WTC11 (cell line): ENCODE measurements at regions not wholly inside any gene's neighbourhood (a gene's known extent, or its start where the extent isn't known, plus 50 kb on each side); places are given as distances from the start of the nearest gene placed in this dataset.

Source experiments
- ATAC-seq: fragments of 200-7000 bp; cut with Tn5 transposase; 2 replicates; pipeline ENCODE4 v1.10.0; 2021; ENCODE audit warnings: mild to moderate bottlenecking, moderate library complexity
- CTCF ChIA-PET: fragments of 300-600 bp; sonication (Branson Sonifier 250); formaldehyde crosslinking; loops from one replicate; lab custom pipeline; 2021; ENCODE audit warnings: antibody characterized with exemption; lab: Charles Lee
- POLR2A ChIA-PET: fragments of 350-600 bp; sonication (Branson Sonifier 250); formaldehyde crosslinking; loops from one replicate; lab custom pipeline; 2021; ENCODE audit warnings: antibody characterized with exemption; lab: Charles Lee
- DNase-seq: peaks from one replicate; pipeline ENCODE4 v3.0.0; 2021; ENCODE audit warnings: low spot score
- H3K27ac Mint-ChIP-seq: 2 replicates; pipeline ENCODE4 v1.8.0; 2021; ENCODE audit warnings: mixed read lengths
- H3K27me3 Mint-ChIP-seq: 2 replicates; pipeline ENCODE4 v1.8.0; 2021; ENCODE audit warnings: low read depth, mild to moderate bottlenecking, moderate library complexity, mixed read lengths
- H3K36me3 Mint-ChIP-seq: 2 replicates; pipeline ENCODE4 v1.8.0; 2021; ENCODE audit warnings: mixed read lengths
- H3K4me1 Mint-ChIP-seq: 2 replicates; pipeline ENCODE4 v1.8.0; 2022; ENCODE audit warnings: mixed read lengths
- H3K4me3 Mint-ChIP-seq: 2 replicates; pipeline ENCODE4 v1.8.0; 2021; ENCODE audit warnings: mild to moderate bottlenecking, moderate library complexity, mixed read lengths
- H3K9me3 Mint-ChIP-seq: 2 replicates; pipeline ENCODE4 v1.8.0; 2021; ENCODE audit warnings: mixed read lengths
- FOXJ3 ChIP-seq: sonication (generic); formaldehyde crosslinking; IDR thresholded peaks from 2 replicates; pipeline ENCODE4 v1.9.0; 2021; ENCODE audit warnings: missing genetic modification reagents, mild to moderate bottlenecking, borderline replicate concordance
- NR1H2 ChIP-seq: sonication (generic); formaldehyde crosslinking; IDR thresholded peaks from 2 replicates; pipeline ENCODE4 v1.9.0; 2021; ENCODE audit warnings: mild to moderate bottlenecking, moderate library complexity, missing genetic modification reagents
- RELA ChIP-seq: sonication (generic); formaldehyde crosslinking; IDR thresholded peaks from 2 replicates; pipeline ENCODE4 v1.8.1; 2022; ENCODE audit warnings: missing genetic modification reagents, mild to moderate bottlenecking, borderline replicate concordance
- RORB ChIP-seq: fragments of 250-450 bp; sonication (Bioruptor Pico); IDR thresholded peaks from 2 replicates; pipeline ENCODE4 v1.9.0; 2021; ENCODE audit warnings: mild to moderate bottlenecking
- TP53 ChIP-seq: sonication (generic); formaldehyde crosslinking; IDR thresholded peaks from 2 replicates; pipeline ENCODE4 v1.8.1; 2023; ENCODE audit warnings: mild to moderate bottlenecking, missing genetic modification reagents
- ZNF263 ChIP-seq: sonication (generic); formaldehyde crosslinking; IDR thresholded peaks from 2 replicates; pipeline ENCODE4 v1.8.1; 2022; ENCODE audit warnings: low read depth, mild to moderate bottlenecking, moderate library complexity, missing genetic modification reagents
- ZNF423 ChIP-seq: fragments of 250-450 bp; sonication (Bioruptor Pico); IDR thresholded peaks from 2 replicates; pipeline ENCODE4 v2.1.2; 2022; ENCODE audit warnings: mild to moderate bottlenecking, moderate library complexity
- TF ChIP-seq, protein P1 (sequence below): sonication (generic); formaldehyde crosslinking; IDR thresholded peaks from 2 replicates; pipeline ENCODE4 v1.8.0; 2023; ENCODE audit warnings: missing genetic modification reagents, mild to moderate bottlenecking, borderline replicate concordance
- TF ChIP-seq, protein P2 (sequence below): fragments of 250-450 bp; sonication (Bioruptor Pico); IDR thresholded peaks from 2 replicates; pipeline ENCODE4 v2.1.2; 2022; ENCODE audit warnings: mild to moderate bottlenecking, moderate library complexity
- TF ChIP-seq, protein P3 (sequence below): fragments of 250-450 bp; sonication (Bioruptor Pico); IDR thresholded peaks from 2 replicates; pipeline ENCODE4 v1.9.0; 2021; ENCODE audit warnings: moderate library complexity, mild to moderate bottlenecking, inconsistent platforms, borderline replicate concordance
- TF ChIP-seq, protein P4 (sequence below): sonication (generic); formaldehyde crosslinking; IDR thresholded peaks from 2 replicates; pipeline ENCODE4 v1.8.1; 2023; ENCODE audit warnings: mild to moderate bottlenecking, missing genetic modification reagents, moderate library complexity
- TF ChIP-seq, protein P5 (sequence below): fragments of 250-450 bp; sonication (Bioruptor Pico); IDR thresholded peaks from 2 replicates; pipeline ENCODE4 v1.9.0; 2021; ENCODE audit warnings: mild to moderate bottlenecking
- TF ChIP-seq, protein P6 (sequence below): sonication (generic); formaldehyde crosslinking; IDR thresholded peaks from 2 replicates; pipeline ENCODE4 v1.8.1; 2022; ENCODE audit warnings: low read depth, mild to moderate bottlenecking, moderate library complexity, missing genetic modification reagents, borderline replicate concordance

DNA sequence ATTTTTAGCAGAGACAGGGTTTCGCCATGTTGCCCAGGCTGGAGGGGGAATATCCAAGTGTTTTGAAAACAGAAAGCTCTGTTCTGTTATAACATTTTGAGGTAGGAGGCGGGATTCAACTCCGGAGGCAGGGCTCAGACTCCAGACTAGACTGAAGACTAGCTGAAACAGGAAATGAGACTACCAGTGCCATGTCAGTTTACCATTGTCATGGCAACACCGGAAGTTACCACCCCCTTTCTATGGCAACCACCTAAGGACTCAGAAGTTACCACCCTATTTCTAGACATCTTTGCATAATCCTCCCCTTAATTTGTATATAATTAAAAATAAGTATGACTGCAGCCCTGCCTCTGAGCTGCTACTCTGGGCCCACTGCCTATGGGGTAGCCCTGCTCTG lies 1069.1 kb upstream of the AUTS2 start:
- peak; percentile 12 for DNase-seq
- peaks cover 17% of the 10 kb centered on the region for H3K9me3 Mint-ChIP-seq

DNA sequence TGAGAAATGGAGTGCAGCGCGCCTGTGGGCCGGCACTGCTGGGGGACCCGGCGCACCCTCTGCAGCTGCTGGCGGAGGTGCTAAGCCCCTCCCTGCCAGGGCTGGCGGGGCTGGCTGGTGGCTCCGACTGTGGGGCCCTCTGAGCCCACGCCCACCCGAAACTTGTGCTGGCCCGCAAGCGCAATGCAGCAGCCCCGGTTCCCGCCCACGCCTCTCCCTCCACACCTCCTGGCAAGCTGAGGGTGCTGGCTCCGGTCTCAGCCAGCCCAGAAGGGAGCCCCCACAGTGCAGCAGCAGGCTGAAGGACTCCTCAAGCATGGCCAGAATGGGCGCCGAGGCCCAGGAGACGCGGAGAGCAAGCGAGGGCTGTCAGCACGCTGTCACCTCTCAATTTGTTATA lies 1063.0 kb upstream of the AUTS2 start:
- H3K36me3 Mint-ChIP-seq, result no peaks in the 10 kb centered on the region
- H3K4me3 Mint-ChIP-seq, result no peak overlapping the region
- H3K4me1 Mint-ChIP-seq, result peaks cover 9% of the 10 kb centered on the region; the same call in 1 of the 2 replicates
- TF ChIP-seq TP53 (CRISPR knock-in tag), result no peak
- TF ChIP-seq ZNF263, result no peak
- TF ChIP-seq RELA (CRISPR knock-in tag), result no peak
- no peak for TF ChIP-seq NR1H2 (CRISPR knock-in tag)
- TF ChIP-seq, protein P1, sequence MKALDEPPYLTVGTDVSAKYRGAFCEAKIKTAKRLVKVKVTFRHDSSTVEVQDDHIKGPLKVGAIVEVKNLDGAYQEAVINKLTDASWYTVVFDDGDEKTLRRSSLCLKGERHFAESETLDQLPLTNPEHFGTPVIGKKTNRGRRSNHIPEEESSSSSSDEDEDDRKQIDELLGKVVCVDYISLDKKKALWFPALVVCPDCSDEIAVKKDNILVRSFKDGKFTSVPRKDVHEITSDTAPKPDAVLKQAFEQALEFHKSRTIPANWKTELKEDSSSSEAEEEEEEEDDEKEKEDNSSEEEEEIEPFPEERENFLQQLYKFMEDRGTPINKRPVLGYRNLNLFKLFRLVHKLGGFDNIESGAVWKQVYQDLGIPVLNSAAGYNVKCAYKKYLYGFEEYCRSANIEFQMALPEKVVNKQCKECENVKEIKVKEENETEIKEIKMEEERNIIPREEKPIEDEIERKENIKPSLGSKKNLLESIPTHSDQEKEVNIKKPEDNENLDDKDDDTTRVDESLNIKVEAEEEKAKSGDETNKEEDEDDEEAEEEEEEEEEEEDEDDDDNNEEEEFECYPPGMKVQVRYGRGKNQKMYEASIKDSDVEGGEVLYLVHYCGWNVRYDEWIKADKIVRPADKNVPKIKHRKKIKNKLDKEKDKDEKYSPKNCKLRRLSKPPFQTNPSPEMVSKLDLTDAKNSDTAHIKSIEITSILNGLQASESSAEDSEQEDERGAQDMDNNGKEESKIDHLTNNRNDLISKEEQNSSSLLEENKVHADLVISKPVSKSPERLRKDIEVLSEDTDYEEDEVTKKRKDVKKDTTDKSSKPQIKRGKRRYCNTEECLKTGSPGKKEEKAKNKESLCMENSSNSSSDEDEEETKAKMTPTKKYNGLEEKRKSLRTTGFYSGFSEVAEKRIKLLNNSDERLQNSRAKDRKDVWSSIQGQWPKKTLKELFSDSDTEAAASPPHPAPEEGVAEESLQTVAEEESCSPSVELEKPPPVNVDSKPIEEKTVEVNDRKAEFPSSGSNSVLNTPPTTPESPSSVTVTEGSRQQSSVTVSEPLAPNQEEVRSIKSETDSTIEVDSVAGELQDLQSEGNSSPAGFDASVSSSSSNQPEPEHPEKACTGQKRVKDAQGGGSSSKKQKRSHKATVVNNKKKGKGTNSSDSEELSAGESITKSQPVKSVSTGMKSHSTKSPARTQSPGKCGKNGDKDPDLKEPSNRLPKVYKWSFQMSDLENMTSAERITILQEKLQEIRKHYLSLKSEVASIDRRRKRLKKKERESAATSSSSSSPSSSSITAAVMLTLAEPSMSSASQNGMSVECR, result no peak
- TF ChIP-seq, protein P2, sequence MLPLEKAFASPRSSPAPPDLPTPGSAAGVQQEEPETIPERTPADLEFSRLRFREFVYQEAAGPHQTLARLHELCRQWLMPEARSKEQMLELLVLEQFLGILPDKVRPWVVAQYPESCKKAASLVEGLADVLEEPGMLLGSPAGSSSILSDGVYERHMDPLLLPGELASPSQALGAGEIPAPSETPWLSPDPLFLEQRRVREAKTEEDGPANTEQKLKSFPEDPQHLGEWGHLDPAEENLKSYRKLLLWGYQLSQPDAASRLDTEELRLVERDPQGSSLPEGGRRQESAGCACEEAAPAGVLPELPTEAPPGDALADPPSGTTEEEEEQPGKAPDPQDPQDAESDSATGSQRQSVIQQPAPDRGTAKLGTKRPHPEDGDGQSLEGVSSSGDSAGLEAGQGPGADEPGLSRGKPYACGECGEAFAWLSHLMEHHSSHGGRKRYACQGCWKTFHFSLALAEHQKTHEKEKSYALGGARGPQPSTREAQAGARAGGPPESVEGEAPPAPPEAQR, result no peak
- no peak for TF ChIP-seq RORB (CRISPR knock-in tag)
- H3K27me3 Mint-ChIP-seq, result no peaks in the 10 kb centered on the region
- H3K9me3 Mint-ChIP-seq, result peaks cover 7% of the 10 kb centered on the region
- ChIA-PET CTCF (no interaction called here), POLR2A (interaction anchor here (1.0 kb wide), 1 partner anchor 8 kb away, joined by 3 read pairs; no protein-coding TSS in a partner anchor)
- DNase-seq, result no peak
- no peak overlapping the region for H3K27ac Mint-ChIP-seq
- ATAC-seq, result no peak

More for the DNA sequence above, 1069.1 kb upstream of the AUTS2 start:
- H3K27ac Mint-ChIP-seq, result no peak overlapping the region
- POLR2A ChIA-PET, result no interaction called here
- no peak overlapping the region for H3K4me3 Mint-ChIP-seq
- H3K36me3 Mint-ChIP-seq, result no peaks in the 10 kb centered on the region
- no peak for TF ChIP-seq ZNF423 (CRISPR knock-in tag)
- TF ChIP-seq, protein P3, sequence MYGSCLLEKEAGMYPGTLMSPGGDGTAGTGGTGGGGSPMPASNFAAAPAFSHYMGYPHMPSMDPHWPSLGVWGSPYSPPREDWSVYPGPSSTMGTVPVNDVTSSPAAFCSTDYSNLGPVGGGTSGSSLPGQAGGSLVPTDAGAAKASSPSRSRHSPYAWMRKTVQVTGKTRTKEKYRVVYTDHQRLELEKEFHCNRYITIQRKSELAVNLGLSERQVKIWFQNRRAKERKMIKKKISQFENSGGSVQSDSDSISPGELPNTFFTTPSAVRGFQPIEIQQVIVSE, result no peak
- TF ChIP-seq, protein P4, sequence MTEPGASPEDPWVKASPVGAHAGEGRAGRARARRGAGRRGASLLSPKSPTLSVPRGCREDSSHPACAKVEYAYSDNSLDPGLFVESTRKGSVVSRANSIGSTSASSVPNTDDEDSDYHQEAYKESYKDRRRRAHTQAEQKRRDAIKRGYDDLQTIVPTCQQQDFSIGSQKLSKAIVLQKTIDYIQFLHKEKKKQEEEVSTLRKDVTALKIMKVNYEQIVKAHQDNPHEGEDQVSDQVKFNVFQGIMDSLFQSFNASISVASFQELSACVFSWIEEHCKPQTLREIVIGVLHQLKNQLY (CRISPR knock-in tag), result no peak
- TF ChIP-seq, protein P5, sequence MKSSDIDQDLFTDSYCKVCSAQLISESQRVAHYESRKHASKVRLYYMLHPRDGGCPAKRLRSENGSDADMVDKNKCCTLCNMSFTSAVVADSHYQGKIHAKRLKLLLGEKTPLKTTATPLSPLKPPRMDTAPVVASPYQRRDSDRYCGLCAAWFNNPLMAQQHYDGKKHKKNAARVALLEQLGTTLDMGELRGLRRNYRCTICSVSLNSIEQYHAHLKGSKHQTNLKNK (CRISPR knock-in tag), result no peak
- TF ChIP-seq FOXJ3, result no peak
- TF ChIP-seq, protein P6, sequence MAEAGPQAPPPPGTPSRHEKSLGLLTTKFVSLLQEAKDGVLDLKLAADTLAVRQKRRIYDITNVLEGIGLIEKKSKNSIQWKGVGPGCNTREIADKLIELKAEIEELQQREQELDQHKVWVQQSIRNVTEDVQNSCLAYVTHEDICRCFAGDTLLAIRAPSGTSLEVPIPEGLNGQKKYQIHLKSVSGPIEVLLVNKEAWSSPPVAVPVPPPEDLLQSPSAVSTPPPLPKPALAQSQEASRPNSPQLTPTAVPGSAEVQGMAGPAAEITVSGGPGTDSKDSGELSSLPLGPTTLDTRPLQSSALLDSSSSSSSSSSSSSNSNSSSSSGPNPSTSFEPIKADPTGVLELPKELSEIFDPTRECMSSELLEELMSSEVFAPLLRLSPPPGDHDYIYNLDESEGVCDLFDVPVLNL, result no peak
- TF ChIP-seq, all 79 proteins: peak for 0
- CTCF ChIA-PET, result no interaction called here
- Mint-ChIP-seq H3K27me3 (no peaks in the 10 kb centered on the region), H3K4me1 (peaks cover 8% of the 10 kb centered on the region)
- peak; percentile 69 for ATAC-seq
